ENCODE measurements at regions not wholly inside any gene's neighbourhood (a gene's known extent, or its start where the extent isn't known, plus 50 kb on each side); places are given as distances from the start of the nearest gene placed in this dataset.
"Not testable (repeated sequence)": the region's sequence is repeated elsewhere in the genome, so short reads cannot be mapped to it uniquely, and the experiment has no call there.

- no peak overlapping the region for H3K4me3 ChIP-seq (ENCODE audit: low read depth, low read length)
- TF ChIP-seq CTCF (IDR thresholded peaks at IDR 0.05; ENCODE audit: low read depth, low read length) = no peak
Observed at GRCh38 chr2:234366891-234367290, 130.0 kb downstream of the ARL4C start.

GRCh38 chr2:234364661-234365060 is 132.2 kb downstream of the ARL4C start:
- no peak overlapping the region for H3K4me3 ChIP-seq (ENCODE audit: low read depth, low read length)
- TF ChIP-seq CTCF (IDR thresholded peaks at IDR 0.05; ENCODE audit: low read depth, low read length) = no peak

GRCh38 chr2:234363647-234364294 is 133.1 kb downstream of the ARL4C start:
- no peak for TF ChIP-seq CTCF (IDR thresholded peaks at IDR 0.05; ENCODE audit: low read depth, low read length)
- H3K4me3 ChIP-seq (ENCODE audit: low read depth, low read length) = no peak overlapping the region

GRCh38 chr2:234363011-234363487 is 133.8 kb downstream of the ARL4C start:
- no peak for TF ChIP-seq CTCF (IDR thresholded peaks at IDR 0.05; ENCODE audit: low read depth, low read length)
- no peak overlapping the region for H3K4me3 ChIP-seq (ENCODE audit: low read depth, low read length)

GRCh38 chr2:234360313-234360975 is 136.4 kb downstream of the ARL4C start:
- H3K4me3 ChIP-seq (ENCODE audit: low read depth, low read length) = not testable (repeated sequence)

GRCh38 chr2:234357666-234358065 is 139.2 kb downstream of the ARL4C start:
- no peak overlapping the region for H3K4me3 ChIP-seq (ENCODE audit: low read depth, low read length)
- no peak for TF ChIP-seq CTCF (IDR thresholded peaks at IDR 0.05; ENCODE audit: low read depth, low read length)

- no peak for TF ChIP-seq CTCF (IDR thresholded peaks at IDR 0.05; ENCODE audit: low read depth, low read length)
- no peak overlapping the region for H3K4me3 ChIP-seq (ENCODE audit: low read depth, low read length)
Observed at GRCh38 chr2:234355808-234356365, 141.0 kb downstream of the ARL4C start.

All from WI38 (cell line).